ENCODE measurements at regions not wholly inside any gene's neighbourhood (a gene's known extent, or its start where the extent isn't known, plus 50 kb on each side); places are given as distances from the start of the nearest gene placed in this dataset.

- H3K9me3 Mint-ChIP-seq = peaks cover 1% of the 10 kb centered on the region
- DNase-seq = no peak
- intact Hi-C loops (cut with micrococcal nuclease) = no loop called here
- no peak overlapping the region for H3K4me3 Mint-ChIP-seq
- CTCF ChIA-PET = interaction anchor here (0.6 kb wide), 1 partner anchor 57 kb away, joined by 3 read pairs; no protein-coding TSS in a partner anchor
- H3K36me3 Mint-ChIP-seq (ENCODE audit: low read depth) = no peaks in the 10 kb centered on the region
- peaks cover 18% of the 10 kb centered on the region for H3K4me1 Mint-ChIP-seq (ENCODE audit: low read depth)
- no peak overlapping the region for H3K27ac Mint-ChIP-seq
- H3K27me3 Mint-ChIP-seq (ENCODE audit: low read depth) = peaks cover 3% of the 10 kb centered on the region
Measured at GRCh38 chr2:8049176-8049575, 632.7 kb upstream of the ID2 start.

- CTCF ChIA-PET = interaction anchor here (0.7 kb wide), 1 partner anchor 226 kb away, joined by 3 read pairs; no protein-coding TSS in a partner anchor
- peak; percentile 80 for DNase-seq
- no peaks in the 10 kb centered on the region for H3K36me3 Mint-ChIP-seq (ENCODE audit: low read depth)
- peaks cover 2% of the 10 kb centered on the region for H3K27me3 Mint-ChIP-seq (ENCODE audit: low read depth)
- peaks cover 1% of the 10 kb centered on the region for H3K9me3 Mint-ChIP-seq
- H3K4me1 Mint-ChIP-seq (ENCODE audit: low read depth) = peaks cover 18% of the 10 kb centered on the region
- no peak overlapping the region for H3K4me3 Mint-ChIP-seq
- intact Hi-C loops (cut with micrococcal nuclease) = loop anchor here (1.0 to 5.0 kb wide), 9 partner anchors 65 to 493 kb away; no protein-coding TSS in a partner anchor
- H3K27ac Mint-ChIP-seq = peak overlapping the region; percentile 68
Measured at GRCh38 chr2:8049851-8050571, 631.8 kb upstream of the ID2 start.

- Mint-ChIP-seq H3K9me3 (peaks cover 1% of the 10 kb centered on the region), H3K4me3 (no peak overlapping the region), H3K4me1 (ENCODE audit: low read depth) (peaks cover 18% of the 10 kb centered on the region), H3K27me3 (ENCODE audit: low read depth) (no peaks in the 10 kb centered on the region), H3K27ac (no peak overlapping the region), H3K36me3 (ENCODE audit: low read depth) (no peaks in the 10 kb centered on the region)
- no peak for DNase-seq
- CTCF ChIA-PET = no interaction called here
- intact Hi-C loops (cut with micrococcal nuclease) = loop anchor here (5.0 kb wide), 2 partner anchors 121 to 249 kb away; no protein-coding TSS in a partner anchor
Measured at GRCh38 chr2:8053216-8053615, 628.6 kb upstream of the ID2 start.

GRCh38 chr2:8054070-8054469 is 627.8 kb upstream of the ID2 start:
- CTCF ChIA-PET = no interaction called here
- H3K4me1 Mint-ChIP-seq (ENCODE audit: low read depth) = peaks cover 20% of the 10 kb centered on the region

GRCh38 chr2:8058652-8059051 is 623.2 kb upstream of the ID2 start:
- no peak for DNase-seq
- intact Hi-C loops (cut with micrococcal nuclease) = no loop called here
- CTCF ChIA-PET = no interaction called here
- Mint-ChIP-seq H3K27ac (no peak overlapping the region), H3K4me1 (ENCODE audit: low read depth) (peaks cover 6% of the 10 kb centered on the region), H3K27me3 (ENCODE audit: low read depth) (no peaks in the 10 kb centered on the region), H3K9me3 (peaks cover under 1% of the 10 kb centered on the region), H3K4me3 (no peak overlapping the region), H3K36me3 (ENCODE audit: low read depth) (no peaks in the 10 kb centered on the region)

More at GRCh38 chr2:8054070-8054469, 627.8 kb upstream of the ID2 start:
- H3K27me3 Mint-ChIP-seq (ENCODE audit: low read depth) = no peaks in the 10 kb centered on the region
- intact Hi-C loops (cut with micrococcal nuclease) = loop anchor here (5.0 kb wide), 2 partner anchors 122 to 248 kb away; no protein-coding TSS in a partner anchor
- H3K27ac Mint-ChIP-seq = no peak overlapping the region
- H3K4me3 Mint-ChIP-seq = no peak overlapping the region
- peaks cover 1% of the 10 kb centered on the region for H3K9me3 Mint-ChIP-seq
- no peak for DNase-seq
- no peaks in the 10 kb centered on the region for H3K36me3 Mint-ChIP-seq (ENCODE audit: low read depth)

GRCh38 chr2:8059255-8059654 is 622.6 kb upstream of the ID2 start:
- Mint-ChIP-seq H3K27ac (no peak overlapping the region), H3K36me3 (ENCODE audit: low read depth) (no peaks in the 10 kb centered on the region), H3K27me3 (ENCODE audit: low read depth) (no peaks in the 10 kb centered on the region), H3K4me3 (no peak overlapping the region), H3K9me3 (peaks cover 2% of the 10 kb centered on the region), H3K4me1 (ENCODE audit: low read depth) (peaks cover 6% of the 10 kb centered on the region)
- intact Hi-C loops (cut with micrococcal nuclease) = no loop called here
- CTCF ChIA-PET = no interaction called here
- DNase-seq = no peak

GRCh38 chr2:8059794-8060193 is 622.1 kb upstream of the ID2 start:
- no peak overlapping the region for H3K4me3 Mint-ChIP-seq
- peaks cover 6% of the 10 kb centered on the region for H3K9me3 Mint-ChIP-seq
- H3K36me3 Mint-ChIP-seq (ENCODE audit: low read depth) = no peaks in the 10 kb centered on the region
- intact Hi-C loops (cut with micrococcal nuclease) = no loop called here
- no peak overlapping the region for H3K27ac Mint-ChIP-seq
- H3K27me3 Mint-ChIP-seq (ENCODE audit: low read depth) = no peaks in the 10 kb centered on the region
- CTCF ChIA-PET = no interaction called here
- H3K4me1 Mint-ChIP-seq (ENCODE audit: low read depth) = peaks cover 6% of the 10 kb centered on the region
- DNase-seq = no peak

GRCh38 chr2:8061219-8061618 is 620.6 kb upstream of the ID2 start:
- intact Hi-C loops (cut with micrococcal nuclease) = no loop called here
- Mint-ChIP-seq H3K27me3 (ENCODE audit: low read depth) (no peaks in the 10 kb centered on the region), H3K4me3 (no peak overlapping the region), H3K4me1 (ENCODE audit: low read depth) (peaks cover 6% of the 10 kb centered on the region), H3K9me3 (peaks cover 6% of the 10 kb centered on the region), H3K27ac (no peak overlapping the region), H3K36me3 (ENCODE audit: low read depth) (no peaks in the 10 kb centered on the region)
- DNase-seq = no peak
- CTCF ChIA-PET = no interaction called here

- CTCF ChIA-PET = interaction anchor here (1.0 kb wide), 1 partner anchor 20 kb away, joined by 3 read pairs; no protein-coding TSS in a partner anchor
Measured at GRCh38 chr2:8064603-8065002, 617.3 kb upstream of the ID2 start.

GRCh38 chr2:8065191-8065590 is 616.7 kb upstream of the ID2 start:
- DNase-seq = no peak
- intact Hi-C loops (cut with micrococcal nuclease) = no loop called here
- CTCF ChIA-PET = no interaction called here
- Mint-ChIP-seq H3K9me3 (peaks cover 6% of the 10 kb centered on the region), H3K4me1 (ENCODE audit: low read depth) (peaks cover 2% of the 10 kb centered on the region), H3K36me3 (ENCODE audit: low read depth) (no peaks in the 10 kb centered on the region), H3K4me3 (no peak overlapping the region), H3K27ac (no peak overlapping the region), H3K27me3 (ENCODE audit: low read depth) (no peaks in the 10 kb centered on the region)

More at GRCh38 chr2:8064603-8065002, 617.3 kb upstream of the ID2 start:
- H3K9me3 Mint-ChIP-seq = peaks cover 6% of the 10 kb centered on the region
- intact Hi-C loops (cut with micrococcal nuclease) = no loop called here
- H3K4me1 Mint-ChIP-seq (ENCODE audit: low read depth) = peaks cover 4% of the 10 kb centered on the region
- peak; percentile 20 for DNase-seq
- H3K27me3 Mint-ChIP-seq (ENCODE audit: low read depth) = no peaks in the 10 kb centered on the region
- H3K4me3 Mint-ChIP-seq = no peak overlapping the region
- no peak overlapping the region for H3K27ac Mint-ChIP-seq
- H3K36me3 Mint-ChIP-seq (ENCODE audit: low read depth) = no peaks in the 10 kb centered on the region

GRCh38 chr2:8067784-8068336 is 614.0 kb upstream of the ID2 start:
- CTCF ChIA-PET = no interaction called here
- Mint-ChIP-seq H3K27me3 (ENCODE audit: low read depth) (no peaks in the 10 kb centered on the region), H3K4me1 (ENCODE audit: low read depth) (no peaks in the 10 kb centered on the region), H3K27ac (no peak overlapping the region), H3K36me3 (ENCODE audit: low read depth) (no peaks in the 10 kb centered on the region), H3K9me3 (peaks cover 6% of the 10 kb centered on the region), H3K4me3 (no peak overlapping the region)
- intact Hi-C loops (cut with micrococcal nuclease) = no loop called here
- no peak for DNase-seq

- no peaks in the 10 kb centered on the region for H3K27me3 Mint-ChIP-seq (ENCODE audit: low read depth)
- no peak overlapping the region for H3K27ac Mint-ChIP-seq
- no peak overlapping the region for H3K4me3 Mint-ChIP-seq
- peaks cover 10% of the 10 kb centered on the region for H3K9me3 Mint-ChIP-seq
- CTCF ChIA-PET = no interaction called here
- intact Hi-C loops (cut with micrococcal nuclease) = no loop called here
- peaks cover 7% of the 10 kb centered on the region for H3K4me1 Mint-ChIP-seq (ENCODE audit: low read depth)
- no peak for DNase-seq
- H3K36me3 Mint-ChIP-seq (ENCODE audit: low read depth) = peaks cover 6% of the 10 kb centered on the region
Measured at GRCh38 chr2:8072907-8073306, 608.9 kb upstream of the ID2 start.

GRCh38 chr2:8073916-8074315 is 607.9 kb upstream of the ID2 start:
- intact Hi-C loops (cut with micrococcal nuclease) = no loop called here
- Mint-ChIP-seq H3K4me3 (no peak overlapping the region), H3K27ac (no peak overlapping the region), H3K9me3 (peaks cover 12% of the 10 kb centered on the region), H3K27me3 (ENCODE audit: low read depth) (no peaks in the 10 kb centered on the region), H3K36me3 (ENCODE audit: low read depth) (peaks cover 6% of the 10 kb centered on the region), H3K4me1 (ENCODE audit: low read depth) (peaks cover 7% of the 10 kb centered on the region)
- no peak for DNase-seq
- CTCF ChIA-PET = no interaction called here

Data from activated naive CD4-positive, alpha-beta T cell treated with anti-CD3 and anti-CD28 coated beads for 36 hours (primary cell).